ENCODE measurements at regions not wholly inside any gene's neighbourhood (a gene's known extent, or its start where the extent isn't known, plus 50 kb on each side); places are given as distances from the start of the nearest gene placed in this dataset.

GRCh38 chr18:73535990-73536389, 611.6 kb downstream of the FBXO15 start:
- Mint-ChIP-seq H3K4me1 (peaks cover 6 to 9% of the 10 kb centered on the region in 2 experiments), H3K27ac (no peak overlapping the region), H3K36me3 (ENCODE audit: insufficient read depth in 1 of 3, low read depth in 3 of 3) (no peaks in the 10 kb centered on the region), H3K4me3 (no peak overlapping the region), H3K9me3 (no peaks in the 10 kb centered on the region), H3K27me3 (ENCODE audit: low read depth) (no peaks in the 10 kb centered on the region)
- no peak overlapping the region for H2AK5ac ChIP-seq (ENCODE audit: insufficient read length, low read length)
- H2BK20ac ChIP-seq (ENCODE audit: low read depth, low read length, poor library complexity, severe bottlenecking) = no peak overlapping the region
- H3K18ac ChIP-seq (ENCODE audit: insufficient read length, low read depth, low read length) = no peak overlapping the region
- H3K4me1 ChIP-seq (ENCODE audit: insufficient read depth, low read length) = peaks cover 4% of the 10 kb centered on the region; the same call in 1 of the 2 replicates
- H3K9ac ChIP-seq (ENCODE audit: extremely low read depth, insufficient read length, low read length) = no peak overlapping the region
- H3K27ac ChIP-seq (ENCODE audit: insufficient read length, low read depth, low read length) = no peak overlapping the region
- no peak overlapping the region for H3K4ac ChIP-seq (ENCODE audit: low read depth, low read length)
- no peak overlapping the region for H3K56ac ChIP-seq (ENCODE audit: insufficient read length, low read depth, low read length)
- H2BK120ac ChIP-seq (ENCODE audit: low read depth, low read length, poor library complexity, severe bottlenecking) = no peak overlapping the region
- no peak overlapping the region for H4K8ac ChIP-seq (replicated peaks; ENCODE audit: insufficient read length, low read depth, low read length)
- H2BK12ac ChIP-seq (ENCODE audit: insufficient read length, low read depth, low read length) = no peak overlapping the region
- no peak overlapping the region for H2BK5ac ChIP-seq (ENCODE audit: insufficient read length, low read length)
- H3K79me1 ChIP-seq (ENCODE audit: insufficient read depth, low read depth, low read length, poor library complexity, severe bottlenecking) = no peaks in the 10 kb centered on the region
- no CpG with 5 or more reads among the region's 1 CpG for WGBS (ENCODE audit: extremely low coverage, insufficient read length, low lambda C conversion rate)
- H4K5ac ChIP-seq (ENCODE audit: insufficient read length, low read depth, low read length) = no peak overlapping the region
- no peaks in the 10 kb centered on the region for H3K9me3 ChIP-seq (ENCODE audit: control insufficient read depth, low read depth, low read length)
- no peak overlapping the region for H3K4me2 ChIP-seq (ENCODE audit: insufficient read depth, insufficient read length, low read length)
- H4K91ac ChIP-seq (ENCODE audit: insufficient read length, low read depth, low read length) = no peak overlapping the region
- H3K79me2 ChIP-seq (ENCODE audit: insufficient read depth, low read length) = no peaks in the 10 kb centered on the region
- no peak overlapping the region for H2AFZ ChIP-seq (ENCODE audit: low read length)
- H3K23ac ChIP-seq (ENCODE audit: insufficient read length, low read depth, low read length) = no peak overlapping the region
- no peak for DNase-seq
- H3K27me3 ChIP-seq (ENCODE audit: insufficient read depth, low read length) = no peaks in the 10 kb centered on the region
- H4K20me1 ChIP-seq (ENCODE audit: control insufficient read depth, insufficient read depth, insufficient read length) = no peaks in the 10 kb centered on the region
- no peak for TF ChIP-seq CTCF (conservative IDR thresholded peaks at IDR 0.05)
- no peak overlapping the region for H3K14ac ChIP-seq (ENCODE audit: insufficient read depth, low read length)
- no peaks in the 10 kb centered on the region for H3K23me2 ChIP-seq (ENCODE audit: insufficient read length, low read depth, low read length, poor library complexity, severe bottlenecking)
- no peak overlapping the region for H2BK15ac ChIP-seq (ENCODE audit: low read depth, low read length)
- no peak overlapping the region for H3T11ph ChIP-seq (ENCODE audit: low read length)

Data from H9 (cell line).